ENCODE measurements at regions not wholly inside any gene's neighbourhood (a gene's known extent, or its start where the extent isn't known, plus 50 kb on each side); places are given as distances from the start of the nearest gene placed in this dataset.
A peak's percentile ranks its signal among the peaks of the same experiment; 100 is the strongest.

GRCh38 chr16:85515830-85516397, 97.2 kb upstream of the GSE1 start:
- no peak for TF ChIP-seq EZH2 (IDR thresholded peaks at IDR 0.05; ENCODE audit: low read length)
- FAIRE-seq (no peak), DNase-seq (ENCODE audit: low read depth, low spot score) (no peak)
- dilution Hi-C loops (cut with MboI; ENCODE audit: extremely low pct_ligation_motif_present, low sequenced_read_pairs) = no loop called here
- Histone ChIP-seq H3K9ac (ENCODE audit: control insufficient read depth, extremely low read depth, insufficient read depth, low read length) (peak overlapping the region; percentile 60), H2AFZ (ENCODE audit: control insufficient read depth, low read length) (no peak overlapping the region), H3K27ac (ENCODE audit: control insufficient read depth, insufficient read depth, low read length) (no peak overlapping the region), H3K27me3 (ENCODE audit: control insufficient read depth, extremely low read depth, insufficient read depth, low read length) (no peaks in the 10 kb centered on the region), H3K4me3 (ENCODE audit: control insufficient read depth in 2 of 3, extremely low read depth in 1 of 3, insufficient read depth in 2 of 3, low read depth in 1 of 3, low read length in 3 of 3) (no peak overlapping the region), H3K4me2 (ENCODE audit: control insufficient read depth, extremely low read depth, insufficient read depth, low read depth, low read length) (no peak overlapping the region), H3K79me2 (ENCODE audit: control insufficient read depth, insufficient read depth, low read length) (no peaks in the 10 kb centered on the region), H3K36me3 (ENCODE audit: control insufficient read depth in 2 of 2, extremely low read depth in 1 of 2, insufficient read depth in 2 of 2, low read length in 2 of 2) (no peaks in the 10 kb centered on the region), H4K20me1 (ENCODE audit: control insufficient read depth, extremely low read depth, insufficient read depth, low read length) (no peaks in the 10 kb centered on the region), H3K9me3 (ENCODE audit: control insufficient read depth, low read depth, low read length) (no peaks in the 10 kb centered on the region), H3K9me1 (ENCODE audit: control insufficient read depth, extremely low read depth, insufficient read depth, low read length) (no peaks in the 10 kb centered on the region), H3K4me1 (ENCODE audit: control insufficient read depth, extremely low read depth, insufficient read depth, low read length) (peaks cover 24% of the 10 kb centered on the region)

- Histone ChIP-seq H3K9ac (ENCODE audit: control insufficient read depth, extremely low read depth, insufficient read depth, low read length) (no peak overlapping the region), H3K79me2 (ENCODE audit: control insufficient read depth, insufficient read depth, low read length) (no peaks in the 10 kb centered on the region), H4K20me1 (ENCODE audit: control insufficient read depth, extremely low read depth, insufficient read depth, low read length) (no peaks in the 10 kb centered on the region), H3K4me2 (ENCODE audit: control insufficient read depth, extremely low read depth, insufficient read depth, low read depth, low read length) (no peak overlapping the region), H3K4me1 (ENCODE audit: control insufficient read depth, extremely low read depth, insufficient read depth, low read length) (peaks cover 28% of the 10 kb centered on the region), H3K36me3 (ENCODE audit: control insufficient read depth in 2 of 2, extremely low read depth in 1 of 2, insufficient read depth in 2 of 2, low read length in 2 of 2) (no peaks in the 10 kb centered on the region), H3K9me3 (ENCODE audit: control insufficient read depth, low read depth, low read length) (no peaks in the 10 kb centered on the region), H2AFZ (ENCODE audit: control insufficient read depth, low read length) (no peak overlapping the region), H3K4me3 (ENCODE audit: control insufficient read depth in 2 of 3, extremely low read depth in 1 of 3, insufficient read depth in 2 of 3, low read depth in 1 of 3, low read length in 3 of 3) (no peak overlapping the region), H3K9me1 (ENCODE audit: control insufficient read depth, extremely low read depth, insufficient read depth, low read length) (no peaks in the 10 kb centered on the region), H3K27me3 (ENCODE audit: control insufficient read depth, extremely low read depth, insufficient read depth, low read length) (no peaks in the 10 kb centered on the region), H3K27ac (ENCODE audit: control insufficient read depth, insufficient read depth, low read length) (no peak overlapping the region)
- FAIRE-seq (no peak), DNase-seq (ENCODE audit: low read depth, low spot score) (no peak)
- TF ChIP-seq CTCF (optimal IDR thresholded peaks at IDR 0.05 in 1 of 3, IDR thresholded peaks at IDR 0.05 in 1 of 3, conservative IDR thresholded peaks at IDR 0.05 in 1 of 3; ENCODE audit: extremely low read depth in 1 of 3, insufficient read depth in 2 of 3, low read length in 3 of 3) = no peak
- TF ChIP-seq EZH2 (IDR thresholded peaks at IDR 0.05; ENCODE audit: low read length) = no peak
- dilution Hi-C loops (cut with MboI; ENCODE audit: extremely low pct_ligation_motif_present, low sequenced_read_pairs) = no loop called here
Observed at GRCh38 chr16:85517154-85517553, 96.0 kb upstream of the GSE1 start.

GRCh38 chr16:85517563-85518179, 95.5 kb upstream of the GSE1 start:
- Histone ChIP-seq H3K9me1 (ENCODE audit: control insufficient read depth, extremely low read depth, insufficient read depth, low read length) (no peaks in the 10 kb centered on the region), H3K9ac (ENCODE audit: control insufficient read depth, extremely low read depth, insufficient read depth, low read length) (no peak overlapping the region), H3K36me3 (ENCODE audit: control insufficient read depth in 2 of 2, extremely low read depth in 1 of 2, insufficient read depth in 2 of 2, low read length in 2 of 2) (no peaks in the 10 kb centered on the region), H3K4me1 (ENCODE audit: control insufficient read depth, extremely low read depth, insufficient read depth, low read length) (peaks cover 28% of the 10 kb centered on the region), H3K9me3 (ENCODE audit: control insufficient read depth, low read depth, low read length) (no peaks in the 10 kb centered on the region), H3K79me2 (ENCODE audit: control insufficient read depth, insufficient read depth, low read length) (no peaks in the 10 kb centered on the region), H3K4me2 (ENCODE audit: control insufficient read depth, extremely low read depth, insufficient read depth, low read depth, low read length) (no peak overlapping the region), H4K20me1 (ENCODE audit: control insufficient read depth, extremely low read depth, insufficient read depth, low read length) (no peaks in the 10 kb centered on the region), H3K27ac (ENCODE audit: control insufficient read depth, insufficient read depth, low read length) (no peak overlapping the region), H2AFZ (ENCODE audit: control insufficient read depth, low read length) (no peak overlapping the region), H3K27me3 (ENCODE audit: control insufficient read depth, extremely low read depth, insufficient read depth, low read length) (no peaks in the 10 kb centered on the region), H3K4me3 (ENCODE audit: control insufficient read depth in 2 of 3, extremely low read depth in 1 of 3, insufficient read depth in 2 of 3, low read depth in 1 of 3, low read length in 3 of 3) (no peak overlapping the region)
- dilution Hi-C loops (cut with MboI; ENCODE audit: extremely low pct_ligation_motif_present, low sequenced_read_pairs) = no loop called here
- FAIRE-seq (no peak), DNase-seq (ENCODE audit: low read depth, low spot score) (no peak)
- no peak for TF ChIP-seq EZH2 (IDR thresholded peaks at IDR 0.05; ENCODE audit: low read length)
- no peak for TF ChIP-seq CTCF (optimal IDR thresholded peaks at IDR 0.05 in 1 of 3, IDR thresholded peaks at IDR 0.05 in 1 of 3, conservative IDR thresholded peaks at IDR 0.05 in 1 of 3; ENCODE audit: extremely low read depth in 1 of 3, insufficient read depth in 2 of 3, low read length in 3 of 3)
